Endothelial cell of umbilical vein (primary cell): ENCODE measurements at regions not wholly inside any gene's neighbourhood (a gene's known extent, or its start where the extent isn't known, plus 50 kb on each side); places are given as distances from the start of the nearest gene placed in this dataset.

ENCODE experiments used
- BruUV-seq: library from RNA; stranded (reverse); fragments of 400-500 nt; replicated peaks from 2 replicates; lab custom pipeline; 2021; lab: Mats Ljungman, UMichigan
- CTCF ChIA-PET: fragments of 300-600, 350-600 bp; sonication (Branson Sonifier 250); formaldehyde crosslinking; loops from one replicate; lab custom pipeline; 2021; ENCODE audit warnings: antibody characterized with exemption, inconsistent platforms; lab: Charles Lee
- POLR2A ChIA-PET: fragments of 300-600, 350-600 bp; sonication (Branson Sonifier 250); formaldehyde crosslinking; loops from one replicate; lab custom pipeline; 2021; ENCODE audit warnings: antibody characterized with exemption, inconsistent platforms; lab: Charles Lee
- DNase-seq: peaks from one replicate; pipeline ENCODE4 v3.0.0-alpha.2; 2011; ENCODE audit warnings: low read depth, low spot score
- FAIRE-seq: peaks from 2 replicates; lab custom pipeline; 2011; peaks lifted over from hg19 to GRCh38; lab: Jason Lieb, UNC
- H2AFZ ChIP-seq: 2 replicates; pipeline ENCODE4 v1.6.0; 2012; ENCODE audit warnings: low read depth, low read length, control low read depth, inconsistent platforms
- H3K27ac ChIP-seq: 2 replicates; pipeline ENCODE4 v1.5.1; 2011; ENCODE audit warnings: low read depth, mild to moderate bottlenecking, control low read depth, low read length, moderate library complexity; ENCODE audit not compliant: insufficient read depth
- H3K27me3 ChIP-seq, 2 experiments: 2 replicates each; pipeline versions ENCODE4 v1.6.0 to v1.6.1; 2011; ENCODE audit warnings: low read length in 2 of 2, mixed read lengths in 1 of 2; ENCODE audit not compliant: control insufficient read depth in 2 of 2, insufficient read depth in 2 of 2
- H3K36me3 ChIP-seq, 2 experiments: 2 replicates in 1 of 2; 3 replicates in 1 of 2; pipeline ENCODE4 v1.5.1; 2011; ENCODE audit warnings: low read length in 2 of 2, mild to moderate bottlenecking in 1 of 2, moderate library complexity in 1 of 2; ENCODE audit not compliant: control insufficient read depth in 2 of 2, insufficient read depth in 2 of 2; ENCODE audit errors: extremely low read depth in 1 of 2
- H3K4me1 ChIP-seq: 3 replicates; pipeline ENCODE4 v1.5.1; 2011; ENCODE audit warnings: mild to moderate bottlenecking, low read length; ENCODE audit not compliant: control insufficient read depth, insufficient read depth; ENCODE audit errors: extremely low read depth
- H3K4me2 ChIP-seq: 2 replicates; pipeline ENCODE4 v1.6.1; 2011; ENCODE audit warnings: low read length, control low read depth, mixed read lengths; ENCODE audit not compliant: insufficient read depth
- H3K4me3 ChIP-seq, 3 experiments: fragments of 200-600 bp in 1 of 3; sonication (generic), shearing (Covaris generic) in 1 of 3; replicated peaks in 1 of 3; 2 replicates each; pipeline ENCODE4 v1.5.1; 2011 to 2016; ENCODE audit warnings: control low read depth in 3 of 3, low read length in 3 of 3, mild to moderate bottlenecking in 2 of 3, inconsistent platforms in 1 of 3, low read depth in 1 of 3, moderate library complexity in 1 of 3; ENCODE audit not compliant: insufficient read depth in 1 of 3
- H3K79me2 ChIP-seq: 2 replicates; pipeline ENCODE4 v1.6.0; 2012; ENCODE audit warnings: low read length, inconsistent platforms; ENCODE audit not compliant: control insufficient read depth, insufficient read depth
- H3K9ac ChIP-seq: replicated peaks from 2 replicates; pipeline ENCODE3; 2011; ENCODE audit warnings: low read length, control low read depth; ENCODE audit not compliant: insufficient read depth; ENCODE audit errors: extremely low read depth
- H3K9me1 ChIP-seq: replicated peaks from 3 replicates; pipeline ENCODE4 v1.6.0; 2011; ENCODE audit warnings: mild to moderate bottlenecking, low read length; ENCODE audit not compliant: control insufficient read depth, insufficient read depth; ENCODE audit errors: extremely low read depth
- H3K9me3 ChIP-seq: replicated peaks from 2 replicates; pipeline ENCODE4 v1.5.1; 2012; ENCODE audit warnings: low read length, inconsistent platforms; ENCODE audit not compliant: control insufficient read depth, insufficient read depth
- H4K20me1 ChIP-seq: replicated peaks from 2 replicates; pipeline ENCODE3; 2011; ENCODE audit warnings: mild to moderate bottlenecking, low read length; ENCODE audit not compliant: control insufficient read depth, insufficient read depth; ENCODE audit errors: extremely low read depth
- CTCF ChIP-seq, 2 donors: IDR thresholded peaks; 1 replicate in 1 of 2; 2 replicates in 1 of 2; pipeline ENCODE4 v1.5.1; 2011; ENCODE audit warnings: low read length in 2 of 2, mild to moderate bottlenecking in 2 of 2, moderate library complexity in 2 of 2, control low read depth in 1 of 2, inconsistent platforms in 1 of 2, low read depth in 1 of 2; ENCODE audit not compliant: insufficient read depth in 1 of 2; ENCODE audit errors: extremely low read depth in 1 of 2
- EZH2 ChIP-seq: IDR thresholded peaks from 2 replicates; pipeline ENCODE4 v1.6.1; 2012; ENCODE audit warnings: borderline replicate concordance, low read depth, mild to moderate bottlenecking, moderate library complexity, low read length, inconsistent platforms; ENCODE audit not compliant: severe bottlenecking
- FOS ChIP-seq: IDR thresholded peaks from 2 replicates; pipeline ENCODE4 v1.6.1; 2011; ENCODE audit warnings: mild to moderate bottlenecking, low read length, moderate library complexity, borderline replicate concordance; ENCODE audit not compliant: insufficient read depth
- GATA2 ChIP-seq: IDR thresholded peaks from 2 replicates; pipeline ENCODE4 v1.7.0; 2011; ENCODE audit warnings: low read depth, mild to moderate bottlenecking, moderate library complexity, mixed read lengths, low read length; ENCODE audit not compliant: insufficient read length, insufficient read depth
- JUN ChIP-seq: IDR thresholded peaks from 2 replicates; pipeline ENCODE4 v1.6.1; 2011; ENCODE audit warnings: borderline replicate concordance, low read depth; ENCODE audit not compliant: insufficient read length, insufficient read depth
- MYC ChIP-seq: IDR thresholded peaks from one replicate; pipeline ENCODE4 v1.6.1; 2011; ENCODE audit warnings: mild to moderate bottlenecking, low read depth, low read length
- POLR2A ChIP-seq: IDR thresholded peaks from 2 replicates; pipeline ENCODE4 v1.6.1; 2012; ENCODE audit warnings: low read depth, mild to moderate bottlenecking, control low read depth, low read length
- POLR2AphosphoS5 ChIP-seq: IDR thresholded peaks from 2 replicates; pipeline ENCODE4 v1.6.1; 2012; ENCODE audit warnings: low read depth, mild to moderate bottlenecking, control low read depth, low read length, moderate library complexity; ENCODE audit not compliant: insufficient read depth
- dilution Hi-C: fragments of 300-500 bp; cut with MboI; formaldehyde crosslinking; loops from one replicate; pipeline ENCODE4 v1.15.0; 2019; ENCODE audit warnings: low sequenced_read_pairs; ENCODE audit not compliant: extremely low pct_ligation_motif_present
- intact Hi-C: fragments of 100-400 bp; cut with micrococcal nuclease; formaldehyde crosslinking; loops from one replicate; pipeline ENCODE4 v1.10.0; 2022
- TF ChIP-seq, protein P1 (sequence below): IDR thresholded peaks from 2 replicates; pipeline ENCODE4 v1.6.1; 2011; ENCODE audit not compliant: insufficient read depth, insufficient read length

DNA sequence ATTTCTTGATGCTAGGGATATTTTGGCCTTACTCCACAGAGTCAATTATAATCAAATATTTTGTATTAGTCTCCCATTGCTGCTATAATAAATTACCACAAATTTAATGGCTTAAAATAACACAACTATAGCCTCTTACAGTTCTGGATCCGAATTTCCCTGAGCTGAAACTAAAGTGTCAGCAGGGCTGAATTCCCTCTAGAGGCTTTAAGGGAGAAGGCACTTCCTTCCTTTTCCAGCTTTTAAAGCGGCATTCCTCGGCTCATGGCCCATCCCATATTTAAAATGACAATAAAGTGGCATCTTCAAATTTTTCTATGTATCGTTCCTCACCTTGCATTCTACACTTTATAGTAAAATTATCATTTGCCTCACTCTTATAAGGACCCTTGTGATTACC, 421.4 kb upstream of the ZWINT start:
- dilution Hi-C loops (no loop called here), intact Hi-C loops (no loop called here)
- no TSS peak for BruUV-seq
- no peak overlapping the region for H2AFZ ChIP-seq
- no peak for TF ChIP-seq FOS
- TF ChIP-seq JUN, result no peak
- no peak for TF ChIP-seq POLR2AphosphoS5
- no peak for TF ChIP-seq MYC
- TF ChIP-seq GATA2, result no peak
- no peak for TF ChIP-seq POLR2A
- TF ChIP-seq CTCF (IDR thresholded peaks at IDR 0.05; ENCODE audit: extremely low read depth in 1 of 2, insufficient read depth in 1 of 2, low read depth in 1 of 2, low read length in 2 of 2), result no peak
- TF ChIP-seq, protein P1, sequence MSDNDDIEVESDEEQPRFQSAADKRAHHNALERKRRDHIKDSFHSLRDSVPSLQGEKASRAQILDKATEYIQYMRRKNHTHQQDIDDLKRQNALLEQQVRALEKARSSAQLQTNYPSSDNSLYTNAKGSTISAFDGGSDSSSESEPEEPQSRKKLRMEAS, result no peak
- TF ChIP-seq EZH2, result no peak
- no peaks in the 10 kb centered on the region for H3K9me1 ChIP-seq
- no peak overlapping the region for H3K4me3 ChIP-seq
- FAIRE-seq (no peak), DNase-seq (no peak)
- no peaks in the 10 kb centered on the region for H3K27me3 ChIP-seq
- H3K36me3 ChIP-seq, result no peaks in the 10 kb centered on the region
- H3K79me2 ChIP-seq, result no peaks in the 10 kb centered on the region
- no peak overlapping the region for H3K9ac ChIP-seq
- no peaks in the 10 kb centered on the region for H4K20me1 ChIP-seq
- CTCF ChIA-PET, result no interaction called here
- POLR2A ChIA-PET, result no interaction called here
- no peak overlapping the region for H3K4me2 ChIP-seq
- H3K9me3 ChIP-seq, result no peaks in the 10 kb centered on the region
- no peak overlapping the region for H3K27ac ChIP-seq
- no peaks in the 10 kb centered on the region for H3K4me1 ChIP-seq
